ENCODE measurements at regions not wholly inside any gene's neighbourhood (a gene's known extent, or its start where the extent isn't known, plus 50 kb on each side); places are given as distances from the start of the nearest gene placed in this dataset.
"Not testable (repeated sequence)": the region's sequence is repeated elsewhere in the genome, so short reads cannot be mapped to it uniquely, and the experiment has no call there.

DNA sequence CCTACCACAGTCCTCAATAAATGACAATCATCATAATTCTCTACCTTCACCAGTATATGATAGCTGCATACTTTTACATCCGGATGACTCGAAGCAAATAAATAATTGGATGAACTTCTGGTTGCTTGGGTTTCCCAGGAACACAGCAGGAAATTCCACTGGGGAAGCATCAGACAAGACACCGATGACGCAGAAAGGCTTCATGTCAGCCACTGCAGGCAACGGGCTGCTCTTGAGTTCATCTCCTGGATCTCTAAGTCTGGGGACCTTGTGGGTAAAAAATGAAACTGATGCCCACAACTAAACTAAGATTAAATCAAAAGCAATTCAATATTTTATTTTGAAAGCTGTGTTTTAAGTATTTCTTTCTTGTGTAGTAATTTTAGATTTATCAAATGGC is 472.1 kb upstream of the C16orf82 start:
- DNase-seq (ENCODE audit: low read depth) = no peak

DNA sequence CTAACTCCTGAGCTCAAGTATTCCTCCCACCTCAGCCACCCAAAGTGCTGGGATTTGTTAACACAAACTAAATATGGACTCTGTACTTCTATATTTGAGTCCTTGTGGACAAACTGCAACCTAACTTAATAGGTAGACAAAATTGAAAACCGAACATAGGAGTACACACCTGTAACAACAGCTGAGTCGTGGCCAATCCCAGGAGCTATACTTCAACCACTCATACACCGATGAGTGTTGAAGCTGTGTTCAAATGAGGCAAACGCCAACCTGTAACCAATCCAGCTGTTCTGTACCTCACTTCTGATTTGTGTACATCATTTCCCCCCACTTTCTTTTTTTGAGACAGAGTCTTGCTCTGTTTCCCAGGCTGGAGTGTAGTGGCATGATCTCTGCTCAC is 471.5 kb upstream of the C16orf82 start:
- DNase-seq (ENCODE audit: low read depth) = no peak

DNA sequence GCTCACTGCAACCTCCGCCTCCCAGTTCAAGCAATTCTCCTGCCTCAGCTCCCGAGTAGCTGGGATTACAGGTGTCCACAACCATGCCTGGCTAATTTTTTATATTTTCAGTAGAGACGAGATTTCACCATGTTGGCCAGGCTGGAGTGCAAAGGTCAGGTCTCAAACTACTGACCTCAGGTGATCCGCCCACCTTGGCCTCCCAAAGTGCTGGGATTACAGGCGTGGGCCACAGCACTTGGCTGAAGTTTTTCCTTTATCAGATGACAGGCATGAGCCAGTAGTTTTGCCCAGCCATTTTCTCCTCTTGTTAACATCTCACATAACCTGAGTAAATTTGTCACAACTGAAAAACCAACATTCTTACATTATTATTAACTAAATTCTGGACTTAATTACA is 470.7 kb upstream of the C16orf82 start:
- not testable (repeated sequence) for DNase-seq (ENCODE audit: low read depth)

DNA sequence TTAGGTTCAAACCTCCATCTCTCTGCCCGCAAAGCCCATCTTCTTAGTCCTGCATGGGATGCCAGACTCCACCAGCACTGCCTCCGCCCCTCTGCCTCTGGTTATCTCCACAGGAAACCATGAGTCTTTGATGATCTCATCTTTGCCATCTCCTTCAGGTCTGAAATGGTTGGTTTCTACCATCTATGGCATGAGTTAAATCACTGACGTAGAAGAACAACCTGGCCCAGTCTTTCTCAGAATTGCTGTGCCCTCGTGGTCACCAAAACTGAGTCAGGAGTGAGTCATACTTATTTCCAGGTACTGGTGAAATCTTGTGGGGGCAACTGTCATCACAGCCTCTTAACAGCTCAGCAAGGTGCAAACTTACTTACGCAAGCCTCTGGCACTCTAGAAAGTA is 468.7 kb upstream of the C16orf82 start:
- DNase-seq (ENCODE audit: low read depth) = no peak

DNA sequence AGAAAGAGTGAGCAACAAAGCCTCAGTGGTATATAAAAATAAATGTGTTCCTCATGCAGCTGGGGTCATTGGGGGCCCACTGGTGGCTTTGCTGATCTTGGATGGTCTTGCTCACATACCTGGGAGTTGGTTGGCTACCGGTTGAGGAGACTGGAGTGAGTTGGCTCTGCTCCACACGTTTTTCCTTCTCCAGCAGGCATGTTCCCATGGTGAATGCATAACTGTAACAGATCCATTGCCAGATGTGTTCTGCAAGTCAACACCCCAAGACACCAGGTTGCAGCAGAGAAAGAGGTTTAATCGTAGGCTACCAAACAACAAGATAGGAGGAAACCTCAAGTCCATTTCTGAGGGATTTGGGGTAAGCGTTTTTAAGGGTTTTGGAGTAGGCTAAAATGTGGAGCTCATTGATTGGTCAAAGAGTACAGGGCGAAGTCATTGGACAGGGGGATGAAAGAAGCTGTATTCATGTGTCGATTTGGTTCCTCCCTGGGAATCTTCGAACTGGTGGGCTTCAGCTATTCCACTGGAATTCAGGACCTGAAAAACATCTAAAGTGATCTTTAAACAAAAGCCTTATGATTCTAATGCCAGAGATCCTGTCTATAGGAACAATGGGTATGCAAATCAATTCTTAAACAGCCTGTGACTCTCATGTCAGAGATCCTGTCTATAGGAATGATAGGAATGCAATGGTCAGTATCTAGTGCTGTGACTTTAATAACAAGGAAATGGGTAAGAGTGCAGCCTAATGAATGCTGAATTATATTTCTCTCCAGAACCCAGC is 467.5 kb upstream of the C16orf82 start:
- DNase-seq (ENCODE audit: low read depth) = no peak

DNA sequence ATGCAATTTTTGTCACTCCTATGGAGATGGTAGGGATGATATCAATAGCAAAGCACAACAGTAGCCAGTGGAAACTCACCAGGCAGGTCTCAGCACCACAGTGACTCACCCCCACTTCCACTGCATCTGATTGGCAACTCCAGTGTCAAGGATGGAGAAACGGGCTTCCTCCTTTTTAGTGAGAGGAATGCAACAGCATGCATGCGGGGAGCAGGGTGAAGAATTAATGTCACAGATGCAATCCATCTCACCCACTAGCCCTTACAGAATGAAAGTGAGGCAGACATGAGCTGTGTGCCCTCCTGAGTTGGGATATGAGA is 467.0 kb upstream of the C16orf82 start:
- DNase-seq (ENCODE audit: low read depth) = no peak

DNA sequence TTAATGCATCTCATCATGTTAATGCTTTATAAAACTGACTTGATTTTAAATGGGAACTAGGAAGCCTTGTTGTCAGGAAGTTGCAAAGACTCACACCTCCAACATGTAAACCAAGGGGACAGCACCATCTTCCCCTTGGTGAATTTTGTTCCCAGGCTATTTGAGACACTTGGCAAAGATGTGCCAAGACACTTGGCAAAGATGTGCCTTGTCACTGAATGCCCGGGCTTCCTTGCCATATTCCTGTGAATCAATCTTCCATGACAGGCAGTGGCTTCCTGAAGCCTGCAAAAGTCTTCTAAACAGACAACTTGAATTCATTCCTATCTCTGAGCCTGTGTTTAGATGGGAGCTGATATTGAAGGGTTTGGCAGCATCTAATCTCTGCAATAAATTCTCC is 465.4 kb upstream of the C16orf82 start:
- no peak for DNase-seq (ENCODE audit: low read depth)

DNA sequence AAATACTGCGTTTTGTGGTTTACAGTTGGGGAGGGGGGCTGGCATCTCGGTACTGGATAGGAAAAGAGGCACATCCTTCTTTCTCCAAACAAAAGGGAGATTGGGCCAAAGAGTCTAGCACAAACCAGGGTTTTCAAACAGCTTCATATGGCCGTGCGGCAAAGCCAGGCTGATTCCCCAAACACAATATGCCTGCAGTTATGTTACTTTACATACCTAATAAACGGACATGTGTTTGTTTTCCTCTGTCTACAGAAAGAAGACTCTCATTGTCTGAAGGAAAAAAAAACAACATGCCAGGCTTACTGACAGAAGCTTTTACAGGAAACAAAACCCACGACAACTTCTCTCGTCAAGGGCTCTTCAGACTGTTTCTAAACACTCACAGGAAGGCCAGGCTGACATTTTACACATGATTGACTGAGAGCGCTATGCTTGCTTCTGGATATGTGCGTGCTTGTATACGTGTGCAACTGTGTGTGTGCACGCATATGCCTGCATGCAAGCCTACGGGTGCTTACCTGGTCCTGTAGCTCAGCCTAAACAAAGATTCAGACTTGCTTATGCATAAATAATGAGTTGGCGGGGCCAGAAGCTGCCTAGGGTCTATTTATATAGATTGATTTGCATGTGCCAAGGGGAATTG is 461.0 kb upstream of the C16orf82 start:
- DNase-seq (ENCODE audit: low read depth) = no peak

DNA sequence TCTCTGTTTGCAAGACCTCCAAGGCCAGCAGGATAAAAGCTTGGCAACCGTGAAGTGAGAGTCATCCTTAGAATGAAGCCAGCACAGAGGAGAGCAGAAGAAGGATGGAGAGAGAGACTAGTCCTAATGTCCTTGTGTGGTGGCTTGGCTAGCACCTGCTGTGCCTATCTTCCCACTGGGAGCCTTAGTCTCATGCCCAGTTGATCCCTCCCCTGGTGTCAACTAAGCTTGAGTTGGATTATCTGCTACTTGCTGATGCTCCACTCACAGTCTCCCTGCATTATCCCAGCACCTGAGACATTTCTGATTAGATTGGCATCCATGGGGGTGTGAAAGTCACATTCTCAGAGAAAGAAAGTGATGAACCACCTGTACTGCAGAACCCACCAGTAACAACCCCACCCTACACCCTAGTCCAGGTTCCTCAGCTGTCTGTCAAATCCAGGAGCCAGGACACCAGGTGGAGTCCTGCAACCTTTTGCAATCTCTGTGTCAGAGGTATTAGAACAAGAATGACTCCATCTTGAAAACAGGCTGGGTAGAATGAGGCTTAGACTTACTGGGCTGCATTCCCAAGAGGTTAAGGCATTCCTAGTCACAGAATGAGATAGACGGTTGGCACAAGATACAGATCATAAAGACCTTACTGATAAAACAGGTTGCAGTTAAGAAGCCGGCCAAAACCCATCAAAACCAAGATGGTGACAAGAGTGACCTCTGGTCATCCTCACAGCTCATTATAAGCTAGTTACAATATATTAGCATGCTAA is 460.2 kb upstream of the C16orf82 start:
- DNase-seq (ENCODE audit: low read depth) = no peak

DNA sequence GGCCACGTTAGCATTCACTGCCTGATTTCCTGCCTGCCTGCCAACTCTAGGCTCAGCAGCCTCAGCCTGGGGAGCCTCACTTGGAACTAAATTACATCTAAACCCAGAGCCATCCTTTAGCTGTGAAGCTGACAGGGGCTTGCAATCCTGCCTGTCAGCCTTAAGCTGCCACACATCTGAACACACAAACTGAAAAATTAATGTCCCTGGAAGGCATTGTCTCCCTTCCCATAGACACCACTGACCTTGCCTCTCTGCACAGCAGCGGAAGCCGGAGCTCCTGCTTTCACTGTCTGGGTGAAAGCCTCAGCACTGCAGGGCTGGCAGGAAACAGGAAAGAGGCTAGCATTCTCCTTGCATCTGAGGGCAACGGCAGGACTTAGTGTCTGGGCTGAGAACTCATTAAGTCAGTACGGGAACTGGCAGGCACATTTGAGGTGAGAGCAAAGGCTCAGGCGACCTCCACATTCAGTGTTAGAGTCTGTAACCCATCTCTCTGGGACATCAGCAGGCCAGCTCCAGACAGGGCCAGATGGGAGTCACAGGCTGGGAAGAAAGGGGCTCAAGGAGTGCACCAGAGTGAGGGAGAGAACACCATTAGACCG is 452.4 kb upstream of the C16orf82 start:
- no peak for DNase-seq (ENCODE audit: low read depth)

DNA sequence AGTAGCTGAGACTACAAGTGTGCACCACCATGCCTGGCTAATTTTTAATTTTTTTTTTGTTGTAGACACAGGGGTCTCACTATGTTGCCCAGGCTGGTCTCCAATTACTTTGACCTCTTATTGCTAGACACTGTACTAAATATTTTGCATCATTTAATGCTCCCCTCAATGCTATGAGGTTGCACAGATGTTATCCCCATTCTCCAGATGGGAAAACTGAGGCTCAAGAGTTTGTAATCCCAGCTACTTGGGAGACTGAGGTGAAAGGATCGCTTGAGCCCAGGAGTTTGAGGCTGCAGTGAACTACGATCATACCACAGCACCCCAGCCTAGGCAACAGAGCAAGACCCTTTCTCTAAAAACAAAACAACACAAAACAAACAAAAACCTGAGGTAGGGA is 443.3 kb upstream of the C16orf82 start:
- no peak for DNase-seq (ENCODE audit: low read depth)

DNA sequence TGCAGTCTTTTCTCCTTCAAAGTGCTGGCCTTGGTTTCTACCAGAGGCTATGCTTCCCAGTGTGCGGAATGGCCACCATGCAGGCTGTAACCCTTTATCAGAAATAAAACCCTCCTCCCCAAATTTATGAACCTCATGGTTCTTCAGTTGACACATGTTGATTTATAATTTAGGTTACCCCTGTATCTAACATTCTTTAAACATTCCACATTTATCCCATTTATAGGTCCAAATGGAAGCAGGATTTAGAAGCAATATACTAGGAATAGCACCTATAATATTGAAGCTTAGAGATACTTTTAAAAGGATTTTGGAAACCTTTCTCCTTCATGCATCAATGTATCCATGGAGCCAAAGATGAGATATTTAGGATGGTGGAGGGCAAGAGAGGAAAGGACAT is 438.8 kb upstream of the C16orf82 start:
- DNase-seq (ENCODE audit: low read depth) = no peak

DNA sequence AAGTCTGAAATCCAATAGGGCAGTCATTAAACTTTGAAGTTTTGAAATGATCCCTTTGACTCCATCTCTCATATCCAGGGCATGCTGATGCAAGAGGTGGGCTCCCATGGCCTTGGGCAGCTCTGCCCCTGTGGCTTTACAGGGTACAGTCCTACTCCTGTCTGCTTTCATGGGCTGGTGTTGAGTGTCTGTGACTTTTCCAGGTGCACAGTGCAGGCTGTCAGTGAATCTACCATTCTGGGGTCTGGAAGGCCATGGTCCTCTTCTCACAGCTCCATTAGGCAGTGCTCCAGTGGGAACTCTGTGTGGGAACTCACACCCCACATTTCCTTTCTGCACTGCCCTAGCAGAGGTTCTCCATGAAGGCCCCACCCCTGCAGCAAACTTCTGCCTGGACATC is 435.4 kb upstream of the C16orf82 start:
- not testable (repeated sequence) for DNase-seq (ENCODE audit: low read depth)

DNA sequence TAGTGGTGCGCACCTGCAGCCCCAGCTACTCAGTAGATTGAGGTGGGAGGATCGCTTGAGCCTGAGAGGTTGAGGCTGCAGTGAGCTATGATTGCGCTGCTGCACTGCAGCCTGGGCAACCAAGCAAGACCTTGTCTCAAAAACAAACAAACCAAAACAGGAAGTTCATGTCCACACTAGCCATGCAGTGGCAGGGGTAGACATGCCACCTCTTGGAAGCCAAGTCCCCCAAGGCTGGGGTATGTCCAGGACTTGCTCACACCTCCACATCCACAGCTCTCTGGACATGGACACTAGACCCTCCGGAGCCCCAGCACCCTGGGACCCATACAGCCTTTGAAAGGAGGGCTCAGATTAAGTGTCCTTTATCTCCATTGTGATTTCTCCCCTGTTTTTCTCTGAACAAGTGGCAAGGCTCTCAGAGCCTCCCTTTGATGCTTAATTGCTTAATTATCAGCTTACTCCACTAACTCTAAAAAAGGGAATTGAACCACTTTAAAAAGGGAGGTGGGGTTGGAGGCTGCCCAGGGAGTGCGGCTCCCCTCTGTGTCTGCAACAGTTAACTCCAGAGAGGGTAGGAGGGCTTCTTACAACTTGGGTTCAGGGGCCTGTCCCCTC is 424.6 kb upstream of the C16orf82 start:
- DNase-seq (ENCODE audit: low read depth) = no peak

DNA sequence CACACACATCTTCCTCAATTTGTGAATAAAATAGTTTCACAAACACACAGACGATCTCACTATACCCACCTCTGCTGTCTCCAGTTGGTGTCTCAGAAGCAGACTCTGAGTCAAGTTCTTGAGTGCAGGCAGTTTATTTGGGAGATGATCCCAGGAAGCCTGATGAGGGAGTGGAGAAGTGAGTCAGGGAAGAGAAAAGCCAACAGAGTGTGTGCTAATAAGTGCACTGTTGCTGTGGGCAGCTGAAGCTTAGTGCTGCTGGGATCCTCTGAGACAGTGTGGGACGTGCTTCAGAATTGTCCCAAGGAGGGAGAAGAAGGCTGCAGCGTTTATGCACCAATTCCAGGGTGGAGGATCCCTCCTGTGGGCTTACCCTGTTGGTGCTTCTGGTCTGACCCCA is 423.2 kb upstream of the C16orf82 start:
- no peak for DNase-seq (ENCODE audit: low read depth)

DNA sequence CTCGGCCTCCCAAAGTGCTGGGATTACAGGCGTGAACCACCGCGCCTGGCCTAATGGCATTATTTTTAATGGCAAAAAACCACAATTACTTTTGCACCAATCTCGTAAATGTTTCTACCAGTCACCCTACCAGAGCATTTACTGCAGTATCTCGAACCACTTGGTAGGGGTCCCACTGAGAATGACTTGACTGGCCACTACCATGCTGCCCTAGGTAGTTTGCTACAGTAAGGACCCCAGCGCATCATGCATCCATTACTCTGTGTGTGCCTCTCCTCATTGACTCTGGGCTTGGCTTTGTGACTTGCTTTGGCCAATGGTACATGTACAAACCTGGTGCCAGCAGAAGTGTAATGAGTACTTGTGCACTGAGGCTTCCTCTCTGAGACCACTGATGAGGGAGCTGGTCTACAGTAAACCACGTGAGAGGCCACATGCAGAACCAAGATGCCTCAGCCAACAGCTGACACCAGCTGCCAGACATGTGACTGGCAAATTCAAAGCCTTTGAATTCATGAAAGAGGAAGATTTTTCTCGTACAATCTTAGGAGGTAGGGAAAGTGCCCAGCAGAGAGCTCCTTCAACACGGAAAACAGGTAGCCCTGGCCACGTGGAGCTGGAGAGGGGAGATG is 421.7 kb upstream of the C16orf82 start:
- no peak for DNase-seq (ENCODE audit: low read depth)

DNA sequence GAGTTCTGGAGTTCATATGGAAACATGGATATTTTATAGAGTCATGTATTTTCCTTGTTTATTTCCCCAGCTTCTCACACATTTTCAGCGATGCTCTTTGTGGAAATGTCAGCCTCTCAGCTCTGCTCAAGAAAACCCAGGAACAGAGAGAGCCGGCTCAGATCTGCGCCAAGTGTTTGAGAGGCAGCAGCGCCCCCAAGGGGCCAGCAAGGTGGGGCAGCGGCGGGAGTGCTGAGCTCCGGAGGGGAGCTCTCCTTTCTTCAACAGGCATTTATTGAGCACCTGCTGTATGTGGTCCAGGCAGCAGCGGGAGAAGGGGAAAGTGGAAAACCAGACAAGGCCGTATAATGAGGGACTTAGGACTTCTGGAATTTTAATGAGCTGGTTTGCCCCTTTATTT is 421.1 kb upstream of the C16orf82 start:
- DNase-seq (ENCODE audit: low read depth) = no peak

DNA sequence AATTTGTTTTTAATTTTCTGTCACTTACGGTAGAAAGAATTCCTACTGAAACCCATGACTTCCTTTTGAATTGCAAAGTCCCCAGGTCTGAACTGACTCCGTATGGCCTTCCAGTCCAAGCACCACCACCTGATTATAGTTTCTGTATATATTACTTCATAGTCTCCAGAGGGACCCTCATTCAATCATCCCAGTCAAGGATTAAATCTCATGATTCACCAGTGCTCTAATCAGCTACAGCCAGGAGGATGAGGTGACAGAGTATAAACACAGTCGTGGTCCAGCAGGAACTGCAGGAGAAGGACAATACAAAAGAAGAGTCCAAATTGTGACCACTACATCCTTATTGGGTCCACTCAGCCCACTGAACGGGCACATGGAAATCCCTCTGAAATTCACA is 418.9 kb upstream of the C16orf82 start:
- no peak for DNase-seq (ENCODE audit: low read depth)

DNA sequence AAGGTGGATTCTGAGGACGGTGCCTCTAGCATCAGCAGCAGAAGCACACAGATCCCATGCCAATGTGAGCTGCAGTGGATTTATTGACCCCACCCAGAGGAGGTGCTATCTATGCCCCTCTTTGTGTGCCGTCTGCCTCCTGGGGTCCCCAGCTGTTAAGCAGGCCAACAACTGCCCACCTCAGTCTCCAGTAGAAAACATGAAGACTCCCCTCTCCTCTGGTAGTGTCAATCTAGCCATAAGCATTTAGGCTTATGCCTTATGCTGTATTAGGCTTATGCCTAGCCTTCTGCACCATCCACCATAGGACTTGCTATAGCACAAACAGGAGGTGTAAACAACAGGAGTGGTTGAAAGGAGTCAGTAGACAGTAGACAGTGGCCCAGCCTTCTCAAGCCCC is 417.9 kb upstream of the C16orf82 start:
- DNase-seq (ENCODE audit: low read depth) = no peak

DNA sequence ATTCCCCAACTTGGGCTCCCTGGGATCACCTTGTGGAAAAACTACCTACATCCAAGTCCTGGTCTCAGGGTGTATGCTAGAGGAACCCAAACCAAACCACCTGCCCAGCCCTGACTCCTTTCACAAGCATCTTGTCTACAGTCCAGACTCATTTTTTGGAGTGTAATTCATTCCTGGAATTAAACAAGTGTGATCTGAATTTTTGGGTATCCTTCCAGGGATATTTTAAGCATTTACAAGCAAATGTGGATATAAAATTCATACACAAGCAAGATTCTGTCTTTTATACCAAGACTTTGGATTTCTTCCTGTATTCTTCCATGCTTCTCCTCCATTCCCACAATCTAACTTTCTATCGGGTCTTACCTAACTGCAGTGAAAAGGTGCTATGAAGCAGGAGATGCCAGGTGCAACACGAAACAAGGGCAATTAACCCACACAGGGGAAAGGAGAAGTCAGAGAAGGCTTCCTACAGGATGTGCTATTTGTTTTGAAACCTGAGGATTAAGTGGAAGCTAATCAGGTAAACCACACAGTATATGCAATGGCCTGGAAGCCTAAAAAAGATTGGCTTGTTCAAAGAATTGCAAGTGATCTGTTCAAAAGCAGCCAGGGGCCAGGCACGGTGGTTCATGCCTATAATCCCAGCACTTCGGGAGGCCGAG is 417.2 kb upstream of the C16orf82 start:
- no peak for DNase-seq (ENCODE audit: low read depth)

DNA sequence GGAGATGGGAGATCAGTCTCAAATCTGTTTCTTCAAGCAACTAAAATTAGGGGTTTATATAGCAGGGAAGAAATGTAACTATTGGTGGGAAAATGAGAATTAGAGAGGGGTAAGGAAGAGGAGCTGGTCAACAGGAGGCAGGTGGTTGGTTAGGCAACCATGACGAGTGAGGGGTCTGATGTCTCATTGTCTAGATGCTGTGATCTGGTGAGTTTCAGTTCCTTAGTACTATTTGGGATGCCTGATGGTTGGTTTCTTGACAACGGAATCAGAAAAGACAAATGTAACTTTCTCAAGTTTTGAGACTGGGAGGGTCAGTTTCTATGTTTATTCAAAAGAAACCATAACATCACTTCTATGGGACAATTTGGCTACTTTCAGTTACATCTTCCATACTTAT is 415.3 kb upstream of the C16orf82 start:
- no peak for DNase-seq (ENCODE audit: low read depth)

Data from ELR (cell line).